Lower leg skin (tissue), 3 donors: ENCODE measurements at regions not wholly inside any gene's neighbourhood (a gene's known extent, or its start where the extent isn't known, plus 50 kb on each side); places are given as distances from the start of the nearest gene placed in this dataset.

ENCODE experiments used
- POLR2A ChIP-seq, 2 donors: fragments of 450-650 bp; IDR thresholded peaks; one replicate each; pipeline ENCODE4 v1.6.1; 2016 to 2017; ENCODE audit warnings: antibody characterized with exemption in 2 of 2, mild to moderate bottlenecking in 1 of 2, moderate library complexity in 1 of 2
- TF ChIP-seq, protein P1 (sequence below), 3 donors: fragments of 450-650 bp; IDR thresholded peaks; one replicate each; pipeline ENCODE4 v1.5.1; 2016; ENCODE audit warnings: antibody characterized with exemption in 3 of 3, mild to moderate bottlenecking in 3 of 3, moderate library complexity in 2 of 3

DNA sequence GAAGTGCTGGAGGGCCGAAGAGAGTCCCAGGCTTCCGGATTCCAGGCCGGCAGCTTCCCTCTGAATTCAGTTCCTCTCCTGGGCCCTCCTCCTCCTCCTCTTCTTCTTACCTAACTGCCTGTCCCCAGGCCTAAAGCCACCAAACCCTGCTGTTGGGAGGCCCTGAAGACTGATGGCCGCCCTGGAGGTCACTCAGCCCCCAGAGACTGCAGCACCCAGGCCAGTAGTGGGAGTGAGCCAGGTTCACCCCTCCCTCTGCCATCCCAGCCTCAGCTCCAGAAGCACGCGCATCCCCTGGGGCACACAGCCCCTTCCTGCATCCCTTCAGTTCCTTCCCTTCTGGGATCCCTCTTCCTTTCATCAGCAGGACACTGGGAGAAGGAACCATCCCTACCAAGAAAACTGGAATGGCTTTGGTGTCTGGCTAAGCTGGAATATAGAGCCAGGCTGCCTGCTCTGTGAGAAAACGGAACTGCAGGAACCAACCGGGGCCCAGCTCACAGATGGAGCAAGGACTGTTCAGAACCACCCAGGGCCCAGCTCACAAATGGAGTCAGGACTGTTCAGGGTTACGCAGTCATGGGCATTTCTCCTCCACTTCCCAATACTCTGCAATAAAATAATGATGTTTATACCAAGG lies 127.4 kb downstream of the NDUFA10 start:
- TF ChIP-seq, protein P1, sequence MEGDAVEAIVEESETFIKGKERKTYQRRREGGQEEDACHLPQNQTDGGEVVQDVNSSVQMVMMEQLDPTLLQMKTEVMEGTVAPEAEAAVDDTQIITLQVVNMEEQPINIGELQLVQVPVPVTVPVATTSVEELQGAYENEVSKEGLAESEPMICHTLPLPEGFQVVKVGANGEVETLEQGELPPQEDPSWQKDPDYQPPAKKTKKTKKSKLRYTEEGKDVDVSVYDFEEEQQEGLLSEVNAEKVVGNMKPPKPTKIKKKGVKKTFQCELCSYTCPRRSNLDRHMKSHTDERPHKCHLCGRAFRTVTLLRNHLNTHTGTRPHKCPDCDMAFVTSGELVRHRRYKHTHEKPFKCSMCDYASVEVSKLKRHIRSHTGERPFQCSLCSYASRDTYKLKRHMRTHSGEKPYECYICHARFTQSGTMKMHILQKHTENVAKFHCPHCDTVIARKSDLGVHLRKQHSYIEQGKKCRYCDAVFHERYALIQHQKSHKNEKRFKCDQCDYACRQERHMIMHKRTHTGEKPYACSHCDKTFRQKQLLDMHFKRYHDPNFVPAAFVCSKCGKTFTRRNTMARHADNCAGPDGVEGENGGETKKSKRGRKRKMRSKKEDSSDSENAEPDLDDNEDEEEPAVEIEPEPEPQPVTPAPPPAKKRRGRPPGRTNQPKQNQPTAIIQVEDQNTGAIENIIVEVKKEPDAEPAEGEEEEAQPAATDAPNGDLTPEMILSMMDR (IDR thresholded peaks at IDR 0.05) = no peak
- no peak for TF ChIP-seq POLR2A (IDR thresholded peaks at IDR 0.05)
